ENCODE measurements at regions not wholly inside any gene's neighbourhood (a gene's known extent, or its start where the extent isn't known, plus 50 kb on each side); places are given as distances from the start of the nearest gene placed in this dataset.

DNA sequence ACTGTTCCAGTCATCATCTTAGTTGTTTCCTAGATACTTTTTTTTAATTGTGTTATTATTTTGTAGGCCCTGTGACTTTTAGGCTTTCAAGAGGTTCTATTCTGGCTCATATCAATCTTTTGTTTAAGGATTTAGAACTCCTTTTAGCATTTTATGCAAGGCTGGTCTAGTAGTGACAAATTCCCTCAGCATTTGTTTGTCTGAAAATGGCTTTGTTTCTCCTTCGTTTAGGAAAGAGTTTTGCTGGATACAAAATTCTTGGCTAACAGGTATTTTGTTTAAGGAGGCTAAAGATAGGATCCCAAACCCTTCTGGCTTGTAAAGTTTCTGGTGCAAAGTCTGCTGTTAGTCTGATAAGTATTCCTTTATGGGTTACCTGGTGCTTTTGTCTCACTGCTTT, 116.6 kb upstream of the SLC66A3 start:
- Histone ChIP-seq H3K4me3 (no peak overlapping the region), H3K9me3 (peaks cover 0 to 58% (median 48%) of the 10 kb centered on the region in 8 donors), H3K4me1 (no peaks in the 10 kb centered on the region), H3K27me3 (replicated peaks in 1 of 7) (peaks cover 0 to 20% (median 0%) of the 10 kb centered on the region in 7 donors), H3K36me3 (no peaks in the 10 kb centered on the region), H3K27ac (no peak overlapping the region)
- 77 to 93% (median 83%) methylated on average over 1 of the region's 1 CpG for WGBS, 5 donors
- TF ChIP-seq, protein P1, sequence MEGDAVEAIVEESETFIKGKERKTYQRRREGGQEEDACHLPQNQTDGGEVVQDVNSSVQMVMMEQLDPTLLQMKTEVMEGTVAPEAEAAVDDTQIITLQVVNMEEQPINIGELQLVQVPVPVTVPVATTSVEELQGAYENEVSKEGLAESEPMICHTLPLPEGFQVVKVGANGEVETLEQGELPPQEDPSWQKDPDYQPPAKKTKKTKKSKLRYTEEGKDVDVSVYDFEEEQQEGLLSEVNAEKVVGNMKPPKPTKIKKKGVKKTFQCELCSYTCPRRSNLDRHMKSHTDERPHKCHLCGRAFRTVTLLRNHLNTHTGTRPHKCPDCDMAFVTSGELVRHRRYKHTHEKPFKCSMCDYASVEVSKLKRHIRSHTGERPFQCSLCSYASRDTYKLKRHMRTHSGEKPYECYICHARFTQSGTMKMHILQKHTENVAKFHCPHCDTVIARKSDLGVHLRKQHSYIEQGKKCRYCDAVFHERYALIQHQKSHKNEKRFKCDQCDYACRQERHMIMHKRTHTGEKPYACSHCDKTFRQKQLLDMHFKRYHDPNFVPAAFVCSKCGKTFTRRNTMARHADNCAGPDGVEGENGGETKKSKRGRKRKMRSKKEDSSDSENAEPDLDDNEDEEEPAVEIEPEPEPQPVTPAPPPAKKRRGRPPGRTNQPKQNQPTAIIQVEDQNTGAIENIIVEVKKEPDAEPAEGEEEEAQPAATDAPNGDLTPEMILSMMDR (IDR thresholded peaks at IDR 0.05 in 8 of 11, conservative IDR thresholded peaks at IDR 0.05 in 3 of 11) = no peak
- TF ChIP-seq POLR2AphosphoS5 (IDR thresholded peaks at IDR 0.05) (no peak), POLR2A (IDR thresholded peaks at IDR 0.05) (no peak)
- no peak for DNase-seq
- intact Hi-C loops (cut with DNase I; ENCODE audit: low total_unique reads) = no loop called here

DNA sequence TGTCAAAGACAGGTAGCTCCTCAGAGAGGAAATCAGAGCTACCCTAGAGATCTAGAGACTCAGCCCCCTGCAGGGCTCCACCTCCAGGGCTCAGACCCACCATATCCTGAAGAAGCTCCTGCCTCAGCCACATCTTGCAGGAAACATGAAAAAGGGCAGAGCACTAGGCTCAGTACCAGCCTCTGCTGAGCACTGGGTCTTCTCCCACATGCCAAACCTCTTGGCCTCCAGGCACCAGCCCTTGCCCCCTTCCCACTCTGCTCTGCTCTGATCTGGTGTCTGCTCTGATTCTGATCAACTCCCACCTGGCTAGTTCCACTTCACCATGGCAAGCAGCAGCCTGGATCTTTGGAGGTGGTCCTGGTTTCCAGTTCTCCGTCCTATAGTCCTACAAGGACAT, 114.3 kb upstream of the SLC66A3 start:
- Histone ChIP-seq H3K4me1 (no peaks in the 10 kb centered on the region), H3K36me3 (no peaks in the 10 kb centered on the region), H3K27me3 (replicated peaks in 1 of 7) (peaks cover 0 to 20% (median 0%) of the 10 kb centered on the region in 7 donors), H3K27ac (no peak overlapping the region), H3K9me3 (peaks cover 0 to 47% (median 40%) of the 10 kb centered on the region in 8 donors), H3K4me3 (no peak overlapping the region)
- intact Hi-C loops (cut with DNase I; ENCODE audit: low total_unique reads) = no loop called here
- no peak for DNase-seq
- TF ChIP-seq POLR2A (IDR thresholded peaks at IDR 0.05) (no peak), POLR2AphosphoS5 (IDR thresholded peaks at IDR 0.05) (no peak)
- TF ChIP-seq, protein P1 (IDR thresholded peaks at IDR 0.05 in 8 of 11, conservative IDR thresholded peaks at IDR 0.05 in 3 of 11) = no peak
- 76 to 94% (median 81%) methylated on average over 1 of the region's 1 CpG for WGBS, 5 donors

DNA sequence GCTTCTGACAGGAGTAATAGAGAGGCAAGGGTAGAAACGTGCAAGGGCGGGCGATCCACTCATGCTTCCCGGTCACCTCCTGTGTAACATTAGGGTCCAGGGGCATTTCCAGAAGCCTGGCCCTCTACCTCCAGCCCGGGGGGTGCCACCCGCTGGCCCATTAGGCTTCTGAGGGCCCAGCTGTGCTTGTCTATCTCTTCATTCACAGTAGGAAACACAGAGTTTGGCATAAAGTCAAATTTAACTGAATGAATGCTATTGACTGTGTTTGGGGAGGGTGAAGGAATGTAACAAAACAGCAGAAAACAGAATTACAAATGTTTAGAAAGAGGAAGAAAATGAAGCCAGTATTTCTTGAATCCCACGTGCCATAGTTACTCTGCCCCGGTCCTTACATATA, 112.4 kb upstream of the SLC66A3 start:
- intact Hi-C loops (cut with DNase I; ENCODE audit: low total_unique reads) = no loop called here
- Histone ChIP-seq H3K27ac (no peak overlapping the region), H3K27me3 (replicated peaks in 1 of 7) (peaks cover 0 to 20% (median 0%) of the 10 kb centered on the region in 7 donors), H3K9me3 (peaks cover 0 to 29% (median 23%) of the 10 kb centered on the region in 8 donors), H3K4me3 (no peak overlapping the region), H3K4me1 (no peaks in the 10 kb centered on the region), H3K36me3 (no peaks in the 10 kb centered on the region)
- WGBS, 5 donors = 76 to 82% (median 78%) methylated on average over 8 of the region's 8 CpGs
- no peak for TF ChIP-seq POLR2A (IDR thresholded peaks at IDR 0.05)
- no peak for TF ChIP-seq POLR2AphosphoS5 (IDR thresholded peaks at IDR 0.05)
- TF ChIP-seq, protein P1 (IDR thresholded peaks at IDR 0.05 in 8 of 11, conservative IDR thresholded peaks at IDR 0.05 in 3 of 11) = no peak
- DNase-seq = no peak

DNA sequence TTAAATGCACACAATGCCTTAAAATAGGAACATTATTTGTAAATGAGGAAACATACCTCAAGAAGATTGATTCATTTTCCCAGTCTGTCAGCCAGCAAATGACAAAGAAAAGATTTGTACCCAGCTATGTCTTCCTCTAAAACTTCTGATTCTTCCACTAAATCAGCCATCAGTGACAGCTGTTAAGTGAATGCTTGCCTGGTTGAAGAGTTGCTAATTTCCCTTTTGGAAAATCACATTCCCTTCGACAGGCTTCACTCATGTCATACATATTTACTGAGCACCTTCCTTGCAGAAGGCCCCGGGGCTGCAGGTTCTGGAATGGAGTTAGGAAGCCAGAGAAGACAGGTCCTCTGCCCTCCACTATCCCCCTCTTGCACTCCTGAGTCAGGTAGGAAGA, 112.0 kb upstream of the SLC66A3 start:
- Histone ChIP-seq H3K4me3 (no peak overlapping the region), H3K27me3 (replicated peaks in 1 of 7) (peaks cover 0 to 20% (median 0%) of the 10 kb centered on the region in 7 donors), H3K9me3 (peaks cover 0 to 25% (median 19%) of the 10 kb centered on the region in 8 donors), H3K36me3 (no peaks in the 10 kb centered on the region), H3K4me1 (no peaks in the 10 kb centered on the region), H3K27ac (no peak overlapping the region)
- intact Hi-C loops (cut with DNase I; ENCODE audit: low total_unique reads) = no loop called here
- 55 to 79% (median 63%) methylated on average over 2 of the region's 2 CpGs for WGBS, 5 donors
- DNase-seq = no peak
- no peak for TF ChIP-seq POLR2AphosphoS5 (IDR thresholded peaks at IDR 0.05)
- TF ChIP-seq POLR2A (IDR thresholded peaks at IDR 0.05) = no peak
- TF ChIP-seq, protein P1 (IDR thresholded peaks at IDR 0.05 in 8 of 11, conservative IDR thresholded peaks at IDR 0.05 in 3 of 11) = no peak
